GM20000 (cell line): ENCODE measurements at regions not wholly inside any gene's neighbourhood (a gene's known extent, or its start where the extent isn't known, plus 50 kb on each side); places are given as distances from the start of the nearest gene placed in this dataset.

ENCODE experiments used
- DNase-seq: peaks from one replicate; pipeline ENCODE4 v3.0.0; 2012; ENCODE audit warnings: low spot score
- TF ChIP-seq, protein P1 (sequence below): IDR thresholded peaks from 2 replicates; pipeline ENCODE4 v1.5.1; 2012; ENCODE audit warnings: mild to moderate bottlenecking, control low read depth; ENCODE audit errors: extremely low read depth, missing control alignments

GRCh38 chr1:209490013-209490412, 93.5 kb upstream of the CAMK1G start:
- no peak for DNase-seq
- TF ChIP-seq, protein P1, sequence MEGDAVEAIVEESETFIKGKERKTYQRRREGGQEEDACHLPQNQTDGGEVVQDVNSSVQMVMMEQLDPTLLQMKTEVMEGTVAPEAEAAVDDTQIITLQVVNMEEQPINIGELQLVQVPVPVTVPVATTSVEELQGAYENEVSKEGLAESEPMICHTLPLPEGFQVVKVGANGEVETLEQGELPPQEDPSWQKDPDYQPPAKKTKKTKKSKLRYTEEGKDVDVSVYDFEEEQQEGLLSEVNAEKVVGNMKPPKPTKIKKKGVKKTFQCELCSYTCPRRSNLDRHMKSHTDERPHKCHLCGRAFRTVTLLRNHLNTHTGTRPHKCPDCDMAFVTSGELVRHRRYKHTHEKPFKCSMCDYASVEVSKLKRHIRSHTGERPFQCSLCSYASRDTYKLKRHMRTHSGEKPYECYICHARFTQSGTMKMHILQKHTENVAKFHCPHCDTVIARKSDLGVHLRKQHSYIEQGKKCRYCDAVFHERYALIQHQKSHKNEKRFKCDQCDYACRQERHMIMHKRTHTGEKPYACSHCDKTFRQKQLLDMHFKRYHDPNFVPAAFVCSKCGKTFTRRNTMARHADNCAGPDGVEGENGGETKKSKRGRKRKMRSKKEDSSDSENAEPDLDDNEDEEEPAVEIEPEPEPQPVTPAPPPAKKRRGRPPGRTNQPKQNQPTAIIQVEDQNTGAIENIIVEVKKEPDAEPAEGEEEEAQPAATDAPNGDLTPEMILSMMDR = no peak

DNA sequence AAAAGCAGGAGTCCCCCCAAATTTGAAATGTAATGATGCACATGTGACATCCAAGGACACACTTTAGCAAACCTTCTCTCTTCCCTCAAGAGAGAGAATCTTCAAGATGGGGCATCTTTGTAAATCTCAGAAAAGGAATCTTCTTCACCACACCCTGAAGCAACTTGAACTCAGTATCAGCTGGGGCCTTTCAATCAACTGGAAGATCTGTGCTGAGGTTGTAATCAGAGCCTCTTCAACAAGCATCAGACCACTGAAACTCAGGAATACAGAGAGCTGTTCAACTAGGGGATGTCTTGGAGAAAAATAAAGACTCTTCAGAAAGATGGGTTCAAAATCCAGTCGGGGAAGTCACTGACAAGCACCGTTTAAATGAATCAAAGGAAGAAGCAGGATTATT, 92.5 kb upstream of the CAMK1G start:
- no peak for DNase-seq
- TF ChIP-seq, protein P1 = no peak

- DNase-seq = no peak
- TF ChIP-seq, protein P1 = no peak
These were observed 92.0 kb upstream of the CAMK1G start for GRCh38 chr1:209491496-209491895.

DNA sequence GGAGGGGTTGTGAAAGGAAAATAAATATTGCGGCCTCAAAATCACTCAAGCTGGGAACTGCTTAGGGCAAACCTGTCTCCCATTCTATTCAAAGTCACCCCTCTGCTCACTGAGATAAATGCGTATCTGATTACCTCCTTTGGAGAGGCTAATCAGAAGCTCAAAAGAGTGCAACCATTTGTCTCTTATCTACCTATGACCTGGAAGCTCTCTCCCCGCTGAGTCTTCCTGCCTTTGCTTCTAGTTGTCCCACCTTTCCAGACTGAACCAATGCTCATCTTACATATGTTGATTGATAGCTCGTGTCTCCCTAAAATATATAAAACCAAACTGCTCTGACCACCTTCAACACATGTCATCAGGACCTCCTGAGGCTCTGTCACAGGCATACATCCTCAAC, 91.6 kb upstream of the CAMK1G start:
- TF ChIP-seq, protein P1 = no peak
- DNase-seq = no peak

DNA sequence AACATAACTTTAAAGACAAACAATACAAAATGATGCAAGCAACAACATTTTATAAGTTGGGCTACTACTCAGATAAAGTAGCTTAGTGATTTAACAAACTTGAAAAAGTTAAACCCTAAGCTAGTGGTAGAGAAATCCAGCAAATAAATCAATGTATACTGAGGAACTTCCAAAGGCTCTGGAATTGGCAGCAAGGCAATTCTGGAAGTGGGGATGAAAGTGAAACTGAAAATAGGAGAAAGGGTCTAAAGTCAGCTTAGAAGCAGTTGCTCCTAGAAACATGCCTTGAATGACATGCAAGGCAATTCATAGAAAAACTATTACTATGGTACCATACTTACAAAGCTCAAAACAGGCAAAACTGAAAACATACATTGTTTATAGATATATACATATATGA, 90.0 kb upstream of the CAMK1G start:
- no peak for DNase-seq
- TF ChIP-seq, protein P1 = no peak

DNA sequence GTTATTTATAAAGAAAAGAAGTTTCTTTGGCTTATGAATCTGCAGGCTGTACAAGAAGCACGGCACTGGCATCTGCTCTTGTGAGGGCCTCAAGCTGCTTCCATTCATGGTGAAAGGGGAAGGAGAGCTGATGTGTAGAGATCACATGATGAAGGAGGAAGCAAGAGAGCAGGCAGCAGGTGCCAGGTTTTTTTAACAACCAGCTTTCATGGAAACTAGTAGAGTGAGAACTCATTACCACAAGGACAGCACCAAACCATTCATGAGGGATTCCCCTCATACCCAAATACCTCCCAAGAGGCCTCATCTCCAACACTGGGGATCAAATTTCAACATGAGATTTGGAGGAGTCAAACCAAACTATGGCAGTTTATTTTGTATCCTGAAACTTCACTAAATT, 85.8 kb upstream of the CAMK1G start:
- DNase-seq = no peak
- TF ChIP-seq, protein P1 = no peak

DNA sequence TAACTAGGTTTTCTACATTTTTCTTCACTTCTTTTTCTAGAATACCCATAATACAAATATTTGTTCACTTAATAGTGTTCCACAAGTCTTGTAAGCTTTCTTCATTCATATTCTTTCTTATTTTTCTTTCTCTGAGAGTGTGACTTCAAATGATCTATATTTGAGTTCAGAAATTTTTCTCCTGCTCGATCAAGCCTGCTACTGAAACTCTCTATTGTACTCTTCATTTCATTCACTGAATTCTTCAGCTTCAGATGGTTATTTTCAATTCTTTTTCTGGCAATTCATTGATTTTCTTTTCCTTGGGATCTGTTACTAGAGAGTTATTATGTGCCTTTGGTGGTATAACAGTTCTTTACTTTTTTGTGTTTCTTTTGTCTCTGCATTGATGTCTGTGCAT, 82.5 kb upstream of the CAMK1G start:
- DNase-seq = no peak
- TF ChIP-seq, protein P1 = no peak
